Esophagus squamous epithelium (tissue), 5 donors: ENCODE measurements at regions not wholly inside any gene's neighbourhood (a gene's known extent, or its start where the extent isn't known, plus 50 kb on each side); places are given as distances from the start of the nearest gene placed in this dataset.

Experiments used
- DNase-seq: peaks from one replicate; lab custom pipeline; 2025; lab: John Stamatoyannopoulos, UW
- H3K27ac ChIP-seq, 4 donors: fragments of 200-600 bp; sonication (generic); one replicate each; pipeline ENCODE4 v1.5.1; 2016 to 2019; ENCODE audit warnings: mild to moderate bottlenecking in 1 of 4
- H3K27me3 ChIP-seq, 4 donors: fragments of 200-600 bp; sonication (generic); 1 replicate in 3 of 4; 2 replicates in 1 of 4; pipeline versions ENCODE4 v1.5.1 to v1.6.0; 2017 to 2021; ENCODE audit warnings: antibody characterized with exemption in 1 of 4
- H3K36me3 ChIP-seq, 3 donors: fragments of 200-600 bp; sonication (generic); one replicate each; pipeline ENCODE4 v1.5.1; 2016 to 2019
- H3K4me1 ChIP-seq, 3 donors: fragments of 200-600 bp; sonication (generic); one replicate each; pipeline ENCODE4 v1.5.1; 2017 to 2019
- H3K4me3 ChIP-seq, 4 donors: fragments of 200-600 bp; sonication (generic); 1 replicate in 3 of 4; 2 replicates in 1 of 4; pipeline ENCODE4 v1.5.1; 2016 to 2019; ENCODE audit warnings: mild to moderate bottlenecking in 2 of 4, moderate library complexity in 1 of 4
- H3K9me3 ChIP-seq, 3 donors: fragments of 200-600 bp; sonication (generic); one replicate each; pipeline ENCODE4 v1.5.1; 2016 to 2019
- CTCF ChIP-seq, 6 experiments: fragments of 450-650 bp in 4 of 6; fragments of 200-600 bp in 2 of 6; sonication (generic) in 2 of 6; IDR thresholded peaks; one replicate each; pipeline ENCODE4 v1.5.1; 2016 to 2019; ENCODE audit warnings: antibody characterized with exemption in 6 of 6, mild to moderate bottlenecking in 4 of 6, moderate library complexity in 4 of 6
- POLR2A ChIP-seq, 4 donors: fragments of 450-650 bp; IDR thresholded peaks; one replicate each; pipeline ENCODE4 v1.6.1; 2017; ENCODE audit warnings: antibody characterized with exemption in 4 of 4, mild to moderate bottlenecking in 4 of 4, moderate library complexity in 3 of 4
- WGBS, 2 donors: methylation state at CpG; one replicate each; pipeline ENCODE4 v1.1.5; 2018; 5-methylcytosine and 5-hydroxymethylcytosine counted together
- intact Hi-C: fragments of 100-400 bp; cut with DNase I; formaldehyde crosslinking; loops from one replicate; pipeline ENCODE4 v1.15.0; 2022
- donor health status: DM: yes; HTN: yes; CAD: no.

GRCh38 chr5:165565911-165566310, 2060.5 kb downstream of the MAT2B start:
- H3K4me3 ChIP-seq, result no peak overlapping the region
- no peaks in the 10 kb centered on the region for H3K36me3 ChIP-seq
- intact Hi-C loops, result no loop called here
- no peaks in the 10 kb centered on the region for H3K27me3 ChIP-seq
- 25 to 26% methylated on average over 4 of the region's 4 CpGs for WGBS, 2 donors
- DNase-seq, result no peak
- no peaks in the 10 kb centered on the region for H3K9me3 ChIP-seq
- H3K27ac ChIP-seq, result no peak overlapping the region
- H3K4me1 ChIP-seq, result no peaks in the 10 kb centered on the region
- TF ChIP-seq CTCF (IDR thresholded peaks at IDR 0.05) (no peak), POLR2A (IDR thresholded peaks at IDR 0.05) (no peak)

DNA sequence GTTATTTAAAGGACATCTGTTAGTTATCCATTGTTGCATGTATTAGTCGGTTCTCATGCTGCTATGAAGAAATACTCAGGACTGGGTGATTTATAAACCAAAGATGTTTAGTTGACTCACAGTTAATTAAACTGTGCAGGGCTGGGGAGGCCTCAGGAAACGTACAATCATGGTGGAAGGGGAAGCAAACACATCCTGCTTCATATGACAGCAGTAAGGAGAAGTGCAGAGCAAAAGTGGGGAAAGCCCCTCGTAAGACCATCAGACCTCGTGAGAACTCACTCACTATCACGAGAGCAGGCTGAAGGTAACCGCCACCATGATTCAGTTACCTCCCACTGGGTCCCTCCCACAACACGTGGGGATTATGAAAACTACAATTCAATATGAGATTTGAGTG, 2064.1 kb downstream of the MAT2B start:
- Histone ChIP-seq H3K27me3 (no peaks in the 10 kb centered on the region), H3K36me3 (no peaks in the 10 kb centered on the region), H3K27ac (no peak overlapping the region), H3K4me1 (no peaks in the 10 kb centered on the region), H3K4me3 (no peak overlapping the region), H3K9me3 (no peaks in the 10 kb centered on the region)
- TF ChIP-seq CTCF (IDR thresholded peaks at IDR 0.05) (no peak), POLR2A (IDR thresholded peaks at IDR 0.05) (no peak)
- intact Hi-C loops, result no loop called here
- no peak for DNase-seq
- 61 to 67% methylated on average over 7 of the region's 7 CpGs for WGBS, 2 donors

- H3K4me3 ChIP-seq, result no peak overlapping the region
- no peak for TF ChIP-seq POLR2A (IDR thresholded peaks at IDR 0.05)
- no peak for TF ChIP-seq CTCF (IDR thresholded peaks at IDR 0.05)
- DNase-seq, result no peak
- intact Hi-C loops, result no loop called here
- no peaks in the 10 kb centered on the region for H3K36me3 ChIP-seq
- no peaks in the 10 kb centered on the region for H3K9me3 ChIP-seq
- no peaks in the 10 kb centered on the region for H3K4me1 ChIP-seq
- no peaks in the 10 kb centered on the region for H3K27me3 ChIP-seq
- WGBS, 2 donors, result 34% methylated on average over 4 of the region's 4 CpGs
- H3K27ac ChIP-seq, result no peak overlapping the region
Measured at GRCh38 chr5:165573445-165573844, 2068.0 kb downstream of the MAT2B start.

GRCh38 chr5:165574100-165574499, 2068.7 kb downstream of the MAT2B start:
- WGBS, 2 donors, result 49 to 54% methylated on average over 2 of the region's 2 CpGs
- H3K27me3 ChIP-seq, result no peaks in the 10 kb centered on the region
- intact Hi-C loops, result no loop called here
- H3K4me1 ChIP-seq, result no peaks in the 10 kb centered on the region
- no peaks in the 10 kb centered on the region for H3K36me3 ChIP-seq
- no peaks in the 10 kb centered on the region for H3K9me3 ChIP-seq
- no peak overlapping the region for H3K4me3 ChIP-seq
- H3K27ac ChIP-seq, result no peak overlapping the region
- no peak for DNase-seq
- no peak for TF ChIP-seq CTCF (IDR thresholded peaks at IDR 0.05)

- Histone ChIP-seq H3K4me1 (no peaks in the 10 kb centered on the region), H3K36me3 (no peaks in the 10 kb centered on the region), H3K4me3 (no peak overlapping the region), H3K27me3 (no peaks in the 10 kb centered on the region), H3K9me3 (no peaks in the 10 kb centered on the region), H3K27ac (no peak overlapping the region)
- intact Hi-C loops, result no loop called here
- WGBS, 2 donors, result 46 to 67% methylated on average over 3 of the region's 3 CpGs
- no peak for DNase-seq
- TF ChIP-seq CTCF (IDR thresholded peaks at IDR 0.05), result no peak
- no peak for TF ChIP-seq POLR2A (IDR thresholded peaks at IDR 0.05)
Measured at GRCh38 chr5:165576678-165577275, 2071.4 kb downstream of the MAT2B start.
